HS-27A (cell line): ENCODE measurements at regions not wholly inside any gene's neighbourhood (a gene's known extent, or its start where the extent isn't known, plus 50 kb on each side); places are given as distances from the start of the nearest gene placed in this dataset.
"Not testable (repeated sequence)": the region's sequence is repeated elsewhere in the genome, so short reads cannot be mapped to it uniquely, and the experiment has no call there.

ENCODE experiments used
- DNase-seq: peaks from one replicate; pipeline ENCODE4 v3.0.0-alpha.2; 2012; ENCODE audit warnings: low read depth, missing footprints

GRCh38 chr3:75394562-75395360 is 269.4 kb upstream of the FRG2C start:
- not testable (repeated sequence) for DNase-seq

DNA sequence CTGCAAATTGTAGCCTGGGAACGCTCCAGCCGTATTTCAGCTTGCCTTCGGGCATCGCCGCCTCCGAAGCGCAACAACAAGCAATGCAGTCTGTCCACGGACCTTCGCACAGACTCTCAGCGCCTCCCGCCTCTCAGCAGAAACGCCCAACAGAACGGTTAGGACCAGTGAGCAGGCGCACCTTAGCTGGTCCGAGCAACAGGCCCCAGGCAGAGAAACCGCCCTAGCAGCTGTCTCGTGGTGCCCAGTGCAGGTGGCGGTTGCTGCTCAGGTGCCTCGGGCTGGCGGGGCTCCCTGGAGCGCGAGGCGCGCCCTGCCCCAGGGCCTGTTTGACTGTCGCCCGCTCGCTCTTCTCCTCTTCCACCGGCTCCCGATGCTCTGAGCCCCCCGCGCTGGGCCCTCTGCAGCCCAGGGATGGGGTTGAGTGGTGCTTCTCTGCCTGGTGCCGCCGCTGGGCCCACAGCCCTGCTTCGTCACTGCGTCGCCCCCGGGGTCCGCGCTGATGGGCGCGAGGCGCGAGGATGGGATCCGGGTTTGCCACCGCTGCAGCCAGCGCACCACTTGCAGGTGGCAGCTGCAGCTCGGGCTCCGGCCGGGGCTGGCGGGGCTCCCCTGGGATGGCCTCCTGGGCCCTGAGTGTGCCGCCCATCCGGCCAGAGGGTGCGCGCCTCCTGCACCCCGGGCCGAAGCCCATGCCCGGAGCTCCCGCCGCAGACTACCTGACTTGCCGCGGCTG is 268.4 kb upstream of the FRG2C start:
- DNase-seq, result no peak

DNA sequence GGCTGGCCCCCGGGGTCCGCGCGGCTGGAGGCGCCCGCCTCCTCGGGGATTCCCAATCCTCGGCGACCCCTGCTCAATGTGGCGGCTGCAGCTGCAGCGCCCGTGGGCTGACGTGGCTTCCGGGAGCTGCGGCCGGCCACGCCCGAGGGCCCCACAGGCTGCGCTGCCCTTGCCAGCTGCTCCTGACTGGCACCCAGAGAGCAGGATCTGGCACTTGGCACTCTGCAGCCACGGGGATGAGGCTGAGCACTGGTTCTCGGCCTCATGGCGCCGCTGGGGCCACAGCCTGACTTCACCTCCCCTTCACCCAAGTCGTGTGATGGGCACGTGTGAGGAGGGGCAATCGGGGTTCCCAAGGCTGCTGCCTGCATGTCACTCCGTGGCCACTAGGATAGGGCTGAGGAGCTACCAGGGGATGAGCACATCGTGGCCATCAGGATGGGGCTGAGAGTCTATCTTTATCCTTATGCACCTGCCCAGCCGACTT is 267.8 kb upstream of the FRG2C start:
- DNase-seq, result no peak

DNA sequence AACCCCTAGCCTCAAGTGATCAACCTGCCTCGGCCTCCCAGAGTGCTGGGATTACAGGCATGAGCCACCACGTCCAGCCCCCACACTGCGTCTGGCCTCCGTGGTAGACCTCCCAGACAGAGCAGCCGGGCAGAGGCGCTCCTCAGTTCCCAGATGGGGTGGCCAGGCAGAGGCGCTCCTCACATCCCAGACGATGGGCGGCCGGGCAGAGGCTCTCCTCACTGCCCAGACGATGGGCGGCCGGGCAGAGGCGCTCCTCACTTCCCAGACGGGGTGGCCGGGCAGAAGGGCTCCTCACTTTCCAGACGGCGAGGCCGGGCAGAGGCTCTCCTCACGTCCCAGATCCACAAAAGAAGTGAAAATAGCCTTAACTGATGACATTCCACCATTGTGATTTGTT is 266.6 kb upstream of the FRG2C start:
- not testable (repeated sequence) for DNase-seq

- DNase-seq, result not testable (repeated sequence)
These were observed 241.8 kb upstream of the FRG2C start for GRCh38 chr3:75422101-75422945.

- DNase-seq, result not testable (repeated sequence)
These were observed 238.7 kb upstream of the FRG2C start for GRCh38 chr3:75425379-75425778.

DNA sequence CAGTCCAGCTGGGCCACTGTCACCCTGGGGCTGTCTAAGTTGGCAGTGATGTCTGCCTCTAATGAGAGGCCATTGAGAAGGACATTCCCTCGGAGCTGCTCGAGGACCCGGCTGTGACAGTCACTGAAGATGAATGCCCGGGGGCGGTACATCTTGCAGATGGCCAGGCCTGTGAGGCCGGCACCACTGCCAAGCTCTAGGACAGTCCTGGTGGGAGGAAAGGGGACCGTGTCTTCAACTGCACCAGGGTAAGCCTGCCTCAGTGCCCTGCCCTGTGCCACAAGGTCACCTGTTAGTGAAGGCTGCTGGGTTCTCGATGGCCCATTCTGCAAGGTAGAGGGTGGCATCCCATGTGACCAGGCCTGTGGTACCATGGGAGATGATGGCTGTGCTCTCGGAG is 236.6 kb upstream of the FRG2C start:
- not testable (repeated sequence) for DNase-seq

GRCh38 chr3:75427906-75428305 is 236.2 kb upstream of the FRG2C start:
- not testable (repeated sequence) for DNase-seq

GRCh38 chr3:75429561-75430220 is 234.4 kb upstream of the FRG2C start:
- DNase-seq, result not testable (repeated sequence)

DNA sequence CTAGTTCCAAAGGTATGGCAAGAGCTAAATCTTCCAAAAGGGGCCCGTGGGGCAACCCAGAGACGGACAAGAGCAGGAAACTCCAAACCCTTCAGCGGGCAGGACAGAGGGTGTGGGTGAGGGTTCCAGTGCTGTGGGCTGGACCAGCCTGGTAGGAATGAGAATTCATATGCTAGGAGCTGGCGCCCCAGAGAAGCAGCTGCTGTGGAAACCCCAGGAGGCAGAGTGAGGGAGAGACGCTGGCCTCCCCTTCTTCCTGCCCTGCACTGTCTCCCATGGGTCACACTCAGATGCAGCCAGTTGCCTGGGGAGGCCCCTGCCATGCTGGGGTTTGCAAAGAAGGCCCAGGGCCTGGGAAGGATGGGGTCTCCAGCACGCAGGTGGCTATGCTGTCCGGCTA is 233.7 kb upstream of the FRG2C start:
- DNase-seq, result not testable (repeated sequence)

DNA sequence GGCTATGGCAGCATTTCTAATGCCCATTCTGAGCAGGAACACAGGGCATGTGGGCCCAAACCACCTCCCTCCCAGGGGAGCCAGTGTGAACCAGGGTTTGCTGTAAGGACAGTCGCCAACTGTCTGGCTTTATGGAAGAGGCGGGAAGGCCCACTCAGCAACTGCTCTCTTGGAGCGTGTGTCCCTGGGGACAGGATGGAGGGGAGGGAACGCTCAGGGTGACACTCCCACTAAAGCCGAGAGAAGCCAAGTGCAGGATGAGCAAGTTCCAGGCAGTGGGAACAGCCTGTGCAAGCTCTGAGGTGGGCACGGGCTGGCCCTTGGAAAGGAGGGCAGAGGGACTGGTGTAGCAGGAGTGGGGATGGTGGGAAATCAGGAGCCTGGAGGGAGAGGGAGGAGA is 233.0 kb upstream of the FRG2C start:
- DNase-seq, result not testable (repeated sequence)

GRCh38 chr3:75432466-75432865 is 231.7 kb upstream of the FRG2C start:
- DNase-seq, result not testable (repeated sequence)

DNA sequence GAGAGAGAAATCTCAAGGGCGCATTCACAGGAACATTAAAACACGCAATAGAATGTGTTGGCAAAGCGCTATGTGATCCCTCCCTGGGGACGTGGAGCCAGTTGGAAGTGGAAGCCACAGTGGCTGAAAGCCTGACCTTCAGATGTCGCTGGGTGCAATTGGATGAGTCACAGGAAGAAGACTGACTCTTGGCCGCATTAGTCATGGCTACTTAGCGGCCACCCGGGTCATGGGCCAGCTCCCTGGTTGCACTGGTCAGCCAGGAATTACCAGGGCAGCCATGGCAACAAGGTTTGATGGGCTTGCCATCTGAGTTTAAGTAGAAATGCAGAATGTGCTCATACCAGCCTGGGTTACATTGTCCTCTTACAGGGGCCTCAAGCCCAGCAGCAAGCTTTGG is 231.2 kb upstream of the FRG2C start:
- DNase-seq, result peak; percentile 95

DNA sequence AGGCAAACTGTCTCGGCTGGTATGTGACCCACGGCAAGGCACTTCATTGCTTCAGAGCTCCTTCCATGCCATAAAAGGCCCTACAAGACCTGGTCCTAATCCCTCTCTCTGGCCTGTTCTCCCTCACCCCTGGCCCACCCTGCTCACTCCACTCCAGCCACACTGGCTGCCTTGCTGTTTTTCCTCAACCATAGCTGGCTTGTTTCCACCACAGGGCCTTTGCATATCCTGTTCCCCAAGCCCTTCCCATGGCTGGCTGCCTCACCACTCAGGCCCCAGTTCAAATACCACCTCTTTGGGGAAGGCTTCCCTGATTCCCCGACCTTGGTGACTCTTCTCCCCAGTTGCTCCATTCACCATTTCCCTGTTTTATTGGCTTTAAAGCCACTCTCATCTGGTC is 230.8 kb upstream of the FRG2C start:
- DNase-seq, result not testable (repeated sequence)

- DNase-seq, result peak; percentile 75
These were observed 229.7 kb upstream of the FRG2C start for GRCh38 chr3:75434276-75434912.

GRCh38 chr3:75434913-75435793 is 229.0 kb upstream of the FRG2C start:
- DNase-seq, result peak; percentile 90

GRCh38 chr3:75435794-75436400 is 228.2 kb upstream of the FRG2C start:
- not testable (repeated sequence) for DNase-seq

DNA sequence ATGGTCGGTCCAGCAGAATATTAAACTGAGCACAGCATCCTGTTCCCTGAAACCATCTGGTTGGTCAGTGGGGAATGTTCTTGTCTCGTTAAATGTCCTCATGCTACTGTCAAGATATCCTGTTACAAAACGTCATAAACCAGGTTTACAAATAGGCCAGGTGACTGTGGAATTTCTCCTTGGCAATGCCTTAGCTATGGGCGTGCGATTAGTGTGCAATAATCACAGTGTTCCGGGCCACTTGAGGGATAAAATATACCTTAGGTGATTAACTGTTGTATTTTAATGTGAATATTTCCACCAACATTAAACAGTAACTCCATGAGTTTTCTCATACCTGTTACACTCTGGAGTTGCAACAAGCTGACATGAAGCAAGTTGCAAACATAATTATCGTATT is 223.1 kb upstream of the FRG2C start:
- not testable (repeated sequence) for DNase-seq

DNA sequence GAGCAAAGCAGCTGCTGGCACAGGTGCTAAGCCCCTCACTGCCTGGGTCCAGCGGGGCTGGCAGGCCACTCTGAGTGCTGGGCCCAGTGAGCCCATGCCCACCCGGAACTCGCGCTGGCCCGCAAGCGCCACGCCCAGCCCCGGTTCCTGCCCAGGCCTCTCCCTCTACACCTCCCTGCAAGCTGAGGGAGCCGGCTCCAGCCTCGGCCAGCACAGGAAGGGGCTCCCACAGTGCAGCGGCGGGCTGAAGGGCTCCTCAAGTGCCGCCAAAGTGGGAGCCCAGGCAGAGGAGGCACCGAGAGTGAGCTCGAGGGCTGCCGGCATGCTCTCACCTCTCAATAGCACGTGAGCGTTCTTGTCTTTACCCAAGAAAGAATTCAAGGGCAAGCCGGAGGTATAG is 219.5 kb upstream of the FRG2C start:
- DNase-seq, result not testable (repeated sequence)

- not testable (repeated sequence) for DNase-seq
These were observed 218.9 kb upstream of the FRG2C start for GRCh38 chr3:75445234-75445633.
